GM18868 (cell line): ENCODE measurements at regions not wholly inside any gene's neighbourhood (a gene's known extent, or its start where the extent isn't known, plus 50 kb on each side); places are given as distances from the start of the nearest gene placed in this dataset.
A peak's percentile ranks its signal among the peaks of the same experiment; 100 is the strongest.
"Not testable (repeated sequence)": the region's sequence is repeated elsewhere in the genome, so short reads cannot be mapped to it uniquely, and the experiment has no call there.

Experiments used
- ATAC-seq: cut with Tn5 transposase; IDR thresholded peaks from one replicate; pipeline ENCODE4 v1.9.1; 2021; ENCODE audit warnings: mild to moderate bottlenecking, moderate library complexity; ENCODE audit not compliant: unreplicated experiment

- peak; percentile 38 for ATAC-seq
Measured at GRCh38 chr13:52324831-52325230, 81.1 kb downstream of the THSD1 start.

DNA sequence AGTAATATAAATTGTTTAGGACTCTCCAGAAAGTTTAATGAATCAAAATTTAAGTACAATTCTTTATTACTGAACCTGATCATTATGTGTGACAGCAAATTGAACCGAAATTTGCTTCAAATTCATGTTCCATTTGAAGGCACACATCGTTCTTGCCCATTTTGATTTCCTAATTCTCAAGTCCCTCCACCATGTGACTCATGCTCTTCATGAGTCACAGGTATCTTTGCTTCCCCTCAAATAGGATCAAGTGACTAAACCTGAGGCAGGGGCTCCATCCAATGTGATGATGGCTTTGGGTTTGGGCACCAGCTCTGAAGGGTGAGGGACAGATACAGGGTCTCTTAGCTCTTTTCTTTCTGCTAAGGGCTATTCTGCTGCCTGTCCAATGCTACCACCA, 86.1 kb downstream of the THSD1 start:
- no peak for ATAC-seq

GRCh38 chr13:52309833-52310232, 96.1 kb downstream of the THSD1 start:
- ATAC-seq, result not testable (repeated sequence)

- not testable (repeated sequence) for ATAC-seq
Measured at GRCh38 chr13:52306336-52306735, 99.6 kb downstream of the THSD1 start.

DNA sequence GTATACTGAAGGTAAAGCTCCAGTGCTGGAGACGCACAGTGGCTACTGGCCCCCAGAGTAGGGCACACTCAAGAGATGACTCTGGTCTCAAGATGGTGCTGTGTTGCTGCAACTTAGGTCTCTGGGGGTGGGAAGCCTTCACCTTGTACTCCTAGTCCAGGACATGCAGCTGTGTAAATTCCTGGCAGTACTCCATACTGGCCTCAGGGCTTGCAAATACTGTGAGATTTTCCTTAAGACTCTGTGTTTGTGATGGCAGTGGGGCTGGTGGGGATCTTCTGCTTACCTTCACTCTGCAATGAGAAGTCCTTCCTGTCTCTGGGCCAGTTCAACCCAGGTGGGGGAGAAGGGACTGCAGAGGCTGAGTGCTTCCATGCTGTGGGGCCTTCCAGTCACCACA, 102.9 kb downstream of the THSD1 start:
- not testable (repeated sequence) for ATAC-seq

- not testable (repeated sequence) for ATAC-seq
Measured at GRCh38 chr13:52302688-52303087, 103.3 kb downstream of the THSD1 start.

GRCh38 chr13:52301810-52302400, 104.1 kb downstream of the THSD1 start:
- not testable (repeated sequence) for ATAC-seq

- not testable (repeated sequence) for ATAC-seq
Measured at GRCh38 chr13:52298079-52298661, 107.8 kb downstream of the THSD1 start.

DNA sequence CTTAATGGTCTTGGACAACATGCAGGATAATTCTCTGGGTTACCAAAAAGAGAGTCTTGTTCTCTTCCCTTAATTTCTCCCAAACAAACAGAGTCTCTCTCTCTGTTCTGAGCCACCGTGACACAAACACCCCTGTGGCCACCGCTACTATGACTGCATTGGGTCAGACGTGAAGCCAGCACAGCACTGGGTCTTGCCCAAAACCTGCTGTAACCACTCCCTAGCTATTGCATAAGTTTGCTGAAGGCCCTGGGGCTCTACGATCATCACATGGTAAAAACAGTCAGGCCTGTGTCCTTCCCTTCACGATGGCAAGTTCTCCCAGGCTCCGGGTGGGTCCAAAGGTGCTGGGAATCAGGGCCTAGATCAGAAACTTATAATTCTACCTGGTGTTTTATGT, 117.1 kb downstream of the THSD1 start:
- ATAC-seq, result not testable (repeated sequence)

DNA sequence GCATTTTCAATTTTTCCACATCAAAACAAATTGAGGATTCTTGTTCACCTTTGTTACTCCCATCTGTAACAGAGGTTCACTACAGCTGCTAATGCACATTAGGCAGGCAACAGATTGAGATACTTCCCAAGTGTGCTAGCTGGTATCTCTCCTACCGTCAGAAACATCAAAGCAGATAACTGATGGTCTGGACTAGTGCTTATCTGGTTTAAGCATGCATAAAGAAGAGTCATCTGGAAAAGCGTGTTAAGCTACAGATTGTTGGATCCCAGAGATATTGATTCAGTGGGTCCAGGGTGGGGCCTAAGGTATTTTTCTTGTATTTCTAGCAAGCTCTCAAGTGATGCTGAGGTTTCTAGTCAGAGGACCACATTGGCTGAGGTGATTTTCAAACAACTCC, 122.0 kb upstream of the NEK3 start:
- ATAC-seq, result not testable (repeated sequence)

DNA sequence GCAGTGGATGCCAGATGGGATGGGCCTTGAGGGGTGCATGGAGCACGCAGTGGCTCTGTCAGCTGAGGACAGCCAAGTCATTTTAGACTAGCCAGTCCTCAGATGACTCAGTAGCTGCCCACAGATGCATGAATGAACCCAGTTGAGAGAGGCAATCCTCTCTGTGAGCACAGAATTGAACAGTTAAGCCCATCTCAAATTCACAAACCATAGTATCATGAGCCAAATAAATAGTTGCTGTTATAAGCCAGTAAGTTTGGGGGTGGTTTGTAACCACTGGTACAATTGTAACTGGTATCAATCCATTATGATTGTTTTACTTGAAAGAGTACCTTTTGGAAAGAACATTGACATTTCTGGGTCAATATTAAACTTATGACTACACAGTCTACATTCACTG, 120.0 kb upstream of the NEK3 start:
- ATAC-seq, result not testable (repeated sequence)

DNA sequence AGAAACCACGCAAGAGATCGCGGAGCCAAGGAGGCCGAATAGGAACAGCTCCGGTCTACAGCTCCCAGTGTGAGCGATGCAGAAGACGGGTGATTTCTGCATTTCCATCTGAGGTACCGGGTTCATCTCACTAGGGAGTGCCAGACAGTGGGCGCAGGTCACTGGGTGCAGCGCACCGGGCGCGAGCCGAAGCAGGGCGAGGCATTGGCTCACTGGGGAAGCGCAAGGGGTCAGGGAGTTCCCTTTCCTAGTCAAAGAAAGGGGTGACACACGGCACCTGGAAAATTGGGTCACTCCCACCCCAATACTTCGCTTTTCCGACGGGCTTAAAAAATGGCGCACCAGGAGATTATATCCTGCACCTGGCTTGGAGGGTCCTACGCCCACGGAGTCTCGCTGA, 94.9 kb upstream of the NEK3 start:
- not testable (repeated sequence) for ATAC-seq

GRCh38 chr13:52240752-52241151, 81.4 kb upstream of the NEK3 start:
- peak; percentile 82 for ATAC-seq

DNA sequence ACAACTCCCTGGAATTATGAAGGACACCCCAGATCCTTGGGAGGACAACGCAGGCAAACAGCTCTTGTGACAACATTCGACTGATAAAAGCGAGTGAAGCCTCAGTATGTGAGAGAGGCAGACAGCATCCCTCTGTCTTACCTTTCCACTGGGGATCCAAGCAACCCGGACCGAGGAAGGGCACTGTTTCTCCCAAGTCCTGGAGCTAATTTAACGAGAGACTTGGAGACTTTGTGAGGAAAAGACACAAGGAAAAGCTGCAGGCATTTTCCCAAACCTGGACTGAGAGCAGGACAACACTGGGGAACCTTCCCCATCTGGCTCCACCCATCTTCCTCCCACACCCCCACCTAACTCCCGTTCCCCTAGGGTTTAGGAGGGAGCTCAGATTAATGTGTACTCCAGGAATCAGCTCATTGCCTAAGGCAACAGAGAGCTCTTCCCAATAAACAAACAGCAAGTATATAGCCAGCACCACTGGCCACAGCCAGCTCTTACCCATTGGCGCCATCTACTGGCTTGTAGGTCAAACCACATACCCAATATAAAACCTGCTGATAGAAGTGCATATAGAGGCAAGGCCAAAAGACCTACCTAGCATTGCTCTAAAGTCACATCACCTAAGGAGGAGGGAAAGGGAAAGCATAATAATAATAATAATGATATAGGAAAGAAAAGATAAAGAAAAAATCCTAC, 76.7 kb upstream of the NEK3 start:
- peak; percentile 84 for ATAC-seq

- not testable (repeated sequence) for ATAC-seq
Measured at GRCh38 chr13:52234928-52235327, 75.5 kb upstream of the NEK3 start.

DNA sequence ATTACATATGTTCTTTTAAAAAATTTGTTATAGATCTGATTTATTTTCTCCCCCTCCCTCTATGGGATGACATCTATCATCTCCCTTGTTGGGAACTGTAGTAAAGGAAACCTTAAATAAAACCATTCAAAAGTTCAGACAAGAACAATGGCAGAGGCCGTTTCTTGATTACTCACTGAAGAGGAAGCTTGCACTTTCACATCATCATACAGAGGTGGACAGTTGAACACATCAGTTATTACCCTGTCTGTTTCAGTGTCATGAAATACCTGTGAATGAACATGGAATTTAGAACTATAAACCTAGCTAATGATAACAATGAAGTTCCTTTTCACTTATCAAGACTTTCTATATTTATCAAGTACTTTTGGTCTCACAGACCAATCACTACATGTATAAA, 63.7 kb upstream of the NEK3 start:
- ATAC-seq, result peak; percentile 80

- ATAC-seq, result not testable (repeated sequence)
Measured at GRCh38 chr13:52213920-52214319, 54.5 kb upstream of the NEK3 start.

DNA sequence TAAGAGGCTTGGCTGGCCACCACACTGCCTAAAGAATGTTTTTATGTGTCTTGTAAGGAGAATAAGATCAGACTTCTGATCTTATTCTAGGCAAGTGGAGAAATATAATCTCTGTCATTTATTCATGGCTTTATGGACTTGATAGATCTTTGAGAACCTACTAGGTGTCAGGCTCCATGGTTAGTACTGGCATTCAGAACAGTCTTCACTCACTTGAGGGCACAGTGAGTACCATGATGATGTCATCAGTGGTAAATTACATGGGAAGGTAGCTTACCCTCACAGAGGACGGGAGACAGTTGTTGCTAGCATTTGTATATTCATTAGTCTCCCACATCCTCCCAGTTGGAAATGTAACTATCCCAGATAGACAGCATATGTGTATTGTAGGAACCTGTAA, 53.5 kb upstream of the NEK3 start:
- ATAC-seq, result not testable (repeated sequence)

GRCh38 chr13:52211416-52211776, 52.0 kb upstream of the NEK3 start:
- ATAC-seq, result not testable (repeated sequence)

- ATAC-seq, result not testable (repeated sequence)
Measured at GRCh38 chr13:52210564-52211415, 51.4 kb upstream of the NEK3 start.
